Muscle layer of colon (tissue), 2 donors: ENCODE measurements at regions not wholly inside any gene's neighbourhood (a gene's known extent, or its start where the extent isn't known, plus 50 kb on each side); places are given as distances from the start of the nearest gene placed in this dataset.

Experiments
- H3K27ac ChIP-seq: one replicate; pipeline ENCODE4 v1.7.0; 2013; ENCODE audit warnings: low read depth, mild to moderate bottlenecking, low read length, moderate library complexity
- H3K27me3 ChIP-seq, 2 donors: one replicate each; pipeline ENCODE4 v1.7.0; 2013; ENCODE audit warnings: low read length in 2 of 2, mild to moderate bottlenecking in 2 of 2; ENCODE audit not compliant: insufficient read depth in 2 of 2, control insufficient read depth in 1 of 2
- H3K36me3 ChIP-seq: one replicate; pipeline ENCODE4 v1.7.0; 2013; ENCODE audit warnings: mild to moderate bottlenecking, low read length; ENCODE audit not compliant: insufficient read depth
- H3K4me1 ChIP-seq: one replicate; pipeline ENCODE4 v1.7.0; 2013; ENCODE audit warnings: mild to moderate bottlenecking, low read length; ENCODE audit not compliant: insufficient read depth
- H3K4me3 ChIP-seq, 2 donors: one replicate each; pipeline ENCODE4 v1.7.0; 2013; ENCODE audit warnings: low read length in 2 of 2, low read depth in 1 of 2, mild to moderate bottlenecking in 1 of 2, moderate library complexity in 1 of 2
- H3K9ac ChIP-seq: one replicate; pipeline ENCODE4 v1.7.0; 2013; ENCODE audit warnings: low read length
- H3K9me3 ChIP-seq: one replicate; pipeline ENCODE4 v1.7.0; 2013; ENCODE audit warnings: mild to moderate bottlenecking, low read length
- donor health status: abdominal sarcoma.
- donor health status: Adenocarcinoma of cecum.

GRCh38 chr14:97945631-97946030, 1148.4 kb downstream of the VRK1 start:
- Histone ChIP-seq H3K4me1 (no peaks in the 10 kb centered on the region), H3K9ac (no peak overlapping the region), H3K36me3 (no peaks in the 10 kb centered on the region), H3K4me3 (no peak overlapping the region), H3K9me3 (no peaks in the 10 kb centered on the region), H3K27me3 (no peaks in the 10 kb centered on the region), H3K27ac (no peak overlapping the region)

DNA sequence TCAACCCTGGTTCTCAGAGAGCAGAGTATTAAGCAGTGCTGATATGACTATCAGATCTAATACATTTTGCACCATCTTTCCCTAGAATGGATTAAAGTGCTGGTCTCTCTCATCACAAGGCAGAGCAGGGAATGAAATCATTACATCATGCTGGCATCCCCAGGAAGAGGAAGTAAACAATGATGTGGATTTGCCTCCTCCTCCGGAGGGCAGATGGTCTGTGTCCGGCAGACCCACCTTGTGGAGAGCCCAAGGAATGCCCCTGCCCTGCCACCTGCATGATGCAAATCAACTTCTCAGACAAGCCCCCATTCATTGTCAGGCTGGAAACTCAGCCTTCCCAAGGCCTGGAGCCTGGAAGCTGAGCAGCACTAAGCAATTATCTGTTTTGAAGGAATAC, 1149.1 kb downstream of the VRK1 start:
- Histone ChIP-seq H3K9ac (no peak overlapping the region), H3K27me3 (no peaks in the 10 kb centered on the region), H3K4me3 (no peak overlapping the region), H3K36me3 (no peaks in the 10 kb centered on the region), H3K4me1 (no peaks in the 10 kb centered on the region), H3K9me3 (no peaks in the 10 kb centered on the region), H3K27ac (no peak overlapping the region)

DNA sequence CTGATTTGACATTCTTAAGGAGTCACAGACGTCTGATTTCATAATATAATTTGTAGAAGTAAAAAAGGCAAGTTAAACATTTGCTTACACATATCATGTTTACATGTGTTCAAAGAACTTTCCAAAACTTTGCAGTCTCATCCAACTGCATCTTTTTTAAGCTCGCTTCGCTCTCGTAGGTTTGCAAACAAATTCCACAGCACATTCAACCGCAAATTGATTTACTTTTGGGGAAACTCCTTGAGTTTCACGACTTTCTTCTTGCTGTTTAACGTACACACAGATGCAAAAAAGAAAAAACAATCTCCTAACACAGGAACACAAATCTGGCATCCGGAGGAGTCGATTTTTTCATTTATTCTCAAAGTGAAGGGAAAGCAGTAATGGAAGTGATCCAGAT, 1149.5 kb downstream of the VRK1 start:
- no peak overlapping the region for H3K27ac ChIP-seq
- no peak overlapping the region for H3K4me3 ChIP-seq
- H3K9me3 ChIP-seq, result no peaks in the 10 kb centered on the region
- H3K36me3 ChIP-seq, result no peaks in the 10 kb centered on the region
- H3K27me3 ChIP-seq, result no peaks in the 10 kb centered on the region
- H3K4me1 ChIP-seq, result no peaks in the 10 kb centered on the region
- H3K9ac ChIP-seq, result no peak overlapping the region

GRCh38 chr14:97948841-97949240, 1151.7 kb downstream of the VRK1 start:
- Histone ChIP-seq H3K27me3 (no peaks in the 10 kb centered on the region), H3K9ac (no peak overlapping the region), H3K36me3 (no peaks in the 10 kb centered on the region)

GRCh38 chr14:97956581-97957340, 1159.6 kb downstream of the VRK1 start:
- no peaks in the 10 kb centered on the region for H3K27me3 ChIP-seq
- H3K27ac ChIP-seq, result no peak overlapping the region
- peaks cover 5% of the 10 kb centered on the region for H3K9me3 ChIP-seq
- no peaks in the 10 kb centered on the region for H3K36me3 ChIP-seq
- H3K4me3 ChIP-seq, result no peak overlapping the region
- H3K4me1 ChIP-seq, result peaks cover 6% of the 10 kb centered on the region
- no peak overlapping the region for H3K9ac ChIP-seq

More at GRCh38 chr14:97948841-97949240, 1151.7 kb downstream of the VRK1 start:
- Histone ChIP-seq H3K4me3 (no peak overlapping the region), H3K4me1 (no peaks in the 10 kb centered on the region), H3K27ac (no peak overlapping the region), H3K9me3 (no peaks in the 10 kb centered on the region)

DNA sequence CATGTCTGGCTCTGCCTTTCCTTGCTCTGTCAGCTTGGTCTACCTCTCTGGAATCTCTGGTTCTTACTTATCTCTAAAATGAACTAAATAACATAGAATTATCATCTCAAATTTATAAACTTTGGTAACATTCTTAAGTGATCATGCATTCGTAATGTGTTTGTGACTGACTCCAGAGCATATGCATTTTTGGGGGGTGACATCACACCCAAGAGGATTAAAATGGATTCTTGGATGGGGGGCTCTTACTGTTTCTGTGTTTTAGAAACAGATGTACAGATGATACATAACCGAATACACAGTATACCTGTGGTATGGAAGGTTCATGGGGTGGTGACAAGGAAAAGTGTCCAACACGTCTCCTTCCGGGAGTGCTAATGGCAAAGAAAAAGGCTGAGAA, 1162.1 kb downstream of the VRK1 start:
- H3K9me3 ChIP-seq, result peaks cover 5% of the 10 kb centered on the region
- no peak overlapping the region for H3K9ac ChIP-seq
- no peaks in the 10 kb centered on the region for H3K27me3 ChIP-seq
- H3K4me1 ChIP-seq, result peaks cover 6% of the 10 kb centered on the region
- no peaks in the 10 kb centered on the region for H3K36me3 ChIP-seq
- H3K4me3 ChIP-seq, result no peak overlapping the region
- no peak overlapping the region for H3K27ac ChIP-seq

DNA sequence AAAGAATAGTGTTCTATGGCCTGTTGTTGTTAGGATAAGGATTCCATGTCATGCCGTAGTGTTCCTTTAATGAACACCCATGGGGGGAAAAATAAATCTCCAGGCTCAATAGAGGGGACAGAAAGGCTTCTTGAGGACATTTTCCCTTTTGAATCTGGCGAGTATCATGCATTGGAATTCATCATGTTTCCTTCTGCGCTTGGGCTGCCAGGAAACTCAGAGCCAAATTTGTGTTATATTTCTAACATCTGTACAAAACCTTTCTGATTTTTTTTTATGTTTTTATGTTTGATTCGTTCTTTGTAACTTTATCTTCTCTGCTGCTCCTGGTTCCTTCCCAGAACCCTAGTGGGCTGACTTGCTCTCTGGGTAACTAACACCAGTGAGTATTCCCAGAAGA, 1163.3 kb downstream of the VRK1 start:
- H3K36me3 ChIP-seq, result no peaks in the 10 kb centered on the region
- peaks cover 5% of the 10 kb centered on the region for H3K9me3 ChIP-seq
- no peak overlapping the region for H3K27ac ChIP-seq

GRCh38 chr14:97970222-97970621, 1173.0 kb downstream of the VRK1 start:
- peaks cover 9% of the 10 kb centered on the region for H3K4me1 ChIP-seq
- no peak overlapping the region for H3K4me3 ChIP-seq
- no peaks in the 10 kb centered on the region for H3K9me3 ChIP-seq
- H3K27me3 ChIP-seq, result no peaks in the 10 kb centered on the region
- H3K27ac ChIP-seq, result no peak overlapping the region
- H3K36me3 ChIP-seq, result no peaks in the 10 kb centered on the region
- H3K9ac ChIP-seq, result no peak overlapping the region

More for the DNA sequence above, 1163.3 kb downstream of the VRK1 start:
- Histone ChIP-seq H3K4me1 (peaks cover 6% of the 10 kb centered on the region), H3K27me3 (no peaks in the 10 kb centered on the region), H3K9ac (no peak overlapping the region), H3K4me3 (no peak overlapping the region)

DNA sequence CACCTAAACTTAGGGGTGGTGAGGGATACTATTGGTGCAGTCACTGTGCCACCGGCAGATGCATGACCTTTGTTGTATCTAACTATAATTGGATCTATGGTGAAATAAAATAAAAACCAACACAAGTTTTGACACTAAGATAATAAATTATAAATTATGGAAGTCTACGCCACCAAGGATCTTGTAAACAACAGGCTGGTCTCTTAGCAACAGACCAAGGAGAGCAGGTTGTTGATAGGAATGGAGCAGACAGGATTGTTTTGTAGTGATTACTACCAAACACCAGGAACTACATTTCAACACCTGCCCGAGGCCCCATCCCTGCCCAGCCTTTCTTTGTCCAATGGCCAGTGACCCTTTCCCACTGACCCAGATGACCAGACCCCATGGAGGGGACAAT, 1178.0 kb downstream of the VRK1 start:
- Histone ChIP-seq H3K4me3 (no peak overlapping the region), H3K9me3 (no peaks in the 10 kb centered on the region), H3K36me3 (no peaks in the 10 kb centered on the region), H3K9ac (no peak overlapping the region), H3K4me1 (peaks cover 40% of the 10 kb centered on the region), H3K27me3 (no peaks in the 10 kb centered on the region), H3K27ac (no peak overlapping the region)

DNA sequence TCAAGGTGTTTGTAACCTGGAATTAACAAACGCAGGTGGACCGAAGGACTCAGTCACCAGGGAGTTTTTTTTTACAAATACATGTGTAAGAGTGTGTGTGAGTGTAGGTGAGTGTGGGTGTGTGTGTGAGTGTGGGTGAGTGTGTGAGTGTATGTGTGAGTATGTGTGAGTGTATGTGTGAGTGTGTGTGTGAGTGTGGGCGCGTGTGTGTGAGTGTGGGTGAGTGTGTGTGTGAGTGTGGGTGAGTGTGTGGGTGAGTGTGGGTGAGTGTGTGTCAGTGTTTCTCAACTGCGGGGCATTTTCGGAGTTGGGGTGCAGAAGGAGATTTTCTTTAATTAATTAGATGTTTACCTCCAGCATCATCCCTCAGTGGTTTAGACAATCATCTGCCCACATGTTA, 1178.8 kb downstream of the VRK1 start:
- H3K4me3 ChIP-seq, result no peak overlapping the region
- no peak overlapping the region for H3K27ac ChIP-seq
- no peak overlapping the region for H3K9ac ChIP-seq
- peaks cover 40% of the 10 kb centered on the region for H3K4me1 ChIP-seq
- H3K36me3 ChIP-seq, result no peaks in the 10 kb centered on the region
- H3K27me3 ChIP-seq, result no peaks in the 10 kb centered on the region
- no peaks in the 10 kb centered on the region for H3K9me3 ChIP-seq

GRCh38 chr14:97976861-97977260, 1179.7 kb downstream of the VRK1 start:
- H3K27me3 ChIP-seq, result no peaks in the 10 kb centered on the region
- peak overlapping the region; percentile 37 for H3K9ac ChIP-seq
- H3K4me1 ChIP-seq, result peaks cover 40% of the 10 kb centered on the region
- no peaks in the 10 kb centered on the region for H3K9me3 ChIP-seq
- H3K36me3 ChIP-seq, result no peaks in the 10 kb centered on the region
- H3K27ac ChIP-seq, result peak overlapping the region; percentile 16
- peak overlapping the region in 1 of 2 donors; percentile 70 for H3K4me3 ChIP-seq

- peak overlapping the region; percentile 37 for H3K9ac ChIP-seq
- no peaks in the 10 kb centered on the region for H3K36me3 ChIP-seq
These were observed 1180.6 kb downstream of the VRK1 start for GRCh38 chr14:97977651-97978261.

More at GRCh38 chr14:97977651-97978261, 1180.6 kb downstream of the VRK1 start:
- Histone ChIP-seq H3K27ac (peak overlapping the region; percentile 65), H3K4me3 (peak overlapping the region; percentile 39 to 70), H3K4me1 (peaks cover 40% of the 10 kb centered on the region), H3K9me3 (no peaks in the 10 kb centered on the region), H3K27me3 (no peaks in the 10 kb centered on the region)
